IMR-90 (cell line): ENCODE measurements at regions not wholly inside any gene's neighbourhood (a gene's known extent, or its start where the extent isn't known, plus 50 kb on each side); places are given as distances from the start of the nearest gene placed in this dataset.

ENCODE experiments used
- ATAC-seq: fragments of 200-7000 bp; cut with Tn5 transposase; 2 replicates; pipeline ENCODE4 v1.9.1; 2020; ENCODE audit warnings: low read depth, mild to moderate bottlenecking, moderate library complexity
- BruUV-seq: library from RNA; stranded (reverse); fragments of 400-500 nt; replicated peaks from 2 replicates; lab custom pipeline; 2021; lab: Mats Ljungman, UMichigan
- CTCF ChIA-PET: fragments of 300-600 bp; formaldehyde crosslinking; extraction: SDS; loops from one replicate; lab custom pipeline; 2021; ENCODE audit warnings: antibody characterized with exemption; lab: Yijun Ruan, JAX
- POLR2A ChIA-PET: fragments of 300-600 bp; sonication (Branson Sonifier 250); formaldehyde crosslinking; loops from one replicate; lab custom pipeline; 2022; ENCODE audit warnings: antibody characterized with exemption; ENCODE audit not compliant: unreplicated experiment; lab: Charles Lee
- DNase-seq: peaks from one replicate; pipeline ENCODE4 v3.0.0; 2013
- H2AFZ ChIP-seq: replicated peaks from 2 replicates; pipeline ENCODE3; 2013; ENCODE audit warnings: low read length, mild to moderate bottlenecking; ENCODE audit not compliant: poor library complexity
- H2AK5ac ChIP-seq: 2 replicates; pipeline ENCODE4 v1.6.1; 2013; ENCODE audit warnings: low read depth, low read length, inconsistent platforms
- H2AK9ac ChIP-seq: replicated peaks from 2 replicates; pipeline ENCODE3; 2013; ENCODE audit warnings: mild to moderate bottlenecking, low read depth, low read length, moderate library complexity; ENCODE audit not compliant: poor library complexity
- H2BK120ac ChIP-seq: 2 replicates; pipeline ENCODE4 v1.6.1; 2013; ENCODE audit warnings: low read depth, low read length, inconsistent platforms
- H2BK15ac ChIP-seq: 3 replicates; pipeline ENCODE4 v1.6.1; 2013; ENCODE audit warnings: low read depth, low read length, inconsistent platforms
- H2BK20ac ChIP-seq: 2 replicates; pipeline ENCODE4 v1.6.1; 2013; ENCODE audit warnings: low read depth, mild to moderate bottlenecking, inconsistent platforms, low read length, moderate library complexity
- H2BK5ac ChIP-seq: 2 replicates; pipeline ENCODE4 v1.6.1; 2013; ENCODE audit warnings: mild to moderate bottlenecking, low read depth, low read length, inconsistent platforms; ENCODE audit not compliant: poor library complexity, severe bottlenecking
- H3K14ac ChIP-seq: replicated peaks from 2 replicates; pipeline ENCODE4 v1.6.1; 2013; ENCODE audit warnings: low read depth, low read length, inconsistent platforms
- H3K18ac ChIP-seq: 2 replicates; pipeline ENCODE4 v1.6.1; 2013; ENCODE audit warnings: low read depth, low read length, control low read depth
- H3K23ac ChIP-seq: 2 replicates; pipeline ENCODE4 v1.6.1; 2013; ENCODE audit warnings: low read depth, low read length, inconsistent platforms
- H3K27ac ChIP-seq: 2 replicates; pipeline ENCODE4 v1.5.1; 2013; ENCODE audit warnings: mild to moderate bottlenecking, control low read depth, low read length; ENCODE audit not compliant: insufficient read depth
- H3K27me3 ChIP-seq: 2 replicates; pipeline ENCODE4 v1.6.1; 2013; ENCODE audit warnings: low read length; ENCODE audit not compliant: control insufficient read depth, insufficient read depth
- H3K36me3 ChIP-seq: 2 replicates; pipeline ENCODE4 v1.6.1; 2013; ENCODE audit warnings: low read length, mixed read lengths; ENCODE audit not compliant: control insufficient read depth, insufficient read depth
- H3K4ac ChIP-seq: 2 replicates; pipeline ENCODE4 v1.6.1; 2013; ENCODE audit warnings: low read depth, low read length, inconsistent platforms
- H3K4me1 ChIP-seq: 2 replicates; pipeline ENCODE4 v1.6.1; 2013; ENCODE audit warnings: low read length, mixed read lengths; ENCODE audit not compliant: control insufficient read depth, insufficient read depth
- H3K4me2 ChIP-seq: 2 replicates; pipeline ENCODE4 v1.6.1; 2013; ENCODE audit warnings: low read depth, mild to moderate bottlenecking, control low read depth, low read length, moderate library complexity
- H3K4me3 ChIP-seq: 2 replicates; pipeline ENCODE4 v1.5.1; 2013; ENCODE audit warnings: low read depth, mild to moderate bottlenecking, control low read depth, low read length, moderate library complexity; ENCODE audit not compliant: insufficient read depth
- H3K56ac ChIP-seq: 2 replicates; pipeline ENCODE4 v1.6.1; 2013; ENCODE audit warnings: low read length, inconsistent platforms; ENCODE audit not compliant: insufficient read depth; ENCODE audit errors: extremely low read depth
- H3K79me1 ChIP-seq, 2 experiments: 2 replicates each; pipeline ENCODE4 v1.6.1; 2013; ENCODE audit warnings: low read length in 2 of 2, inconsistent platforms in 1 of 2, low read depth in 1 of 2
- H3K9ac ChIP-seq: 2 replicates; pipeline ENCODE4 v1.6.1; 2013; ENCODE audit warnings: low read depth, low read length, control low read depth
- H3K9me1 ChIP-seq: 2 replicates; pipeline ENCODE4 v1.6.1; 2013; ENCODE audit warnings: low read length, inconsistent platforms; ENCODE audit not compliant: insufficient read depth
- H3K9me3 ChIP-seq: 2 replicates; pipeline ENCODE4 v1.6.1; 2013; ENCODE audit warnings: low read length; ENCODE audit not compliant: control insufficient read depth, insufficient read depth
- H4K20me1 ChIP-seq: 2 replicates; pipeline ENCODE4 v1.6.1; 2013; ENCODE audit warnings: low read length, inconsistent platforms; ENCODE audit not compliant: insufficient read depth
- H4K5ac ChIP-seq: 2 replicates; pipeline ENCODE4 v1.6.1; 2013; ENCODE audit warnings: mild to moderate bottlenecking, low read depth, low read length, control low read depth
- H4K8ac ChIP-seq, 2 experiments: 2 replicates each; pipeline ENCODE4 v1.6.1; 2013; ENCODE audit warnings: low read depth in 2 of 2, low read length in 2 of 2, control low read depth in 1 of 2, inconsistent platforms in 1 of 2
- H4K91ac ChIP-seq: 2 replicates; pipeline ENCODE4 v1.6.1; 2013; ENCODE audit warnings: low read depth, low read length, inconsistent platforms; ENCODE audit not compliant: insufficient read depth
- BHLHE40 ChIP-seq: fragments of 150-350 bp; IDR thresholded peaks from 2 replicates; pipeline ENCODE4 v1.6.1; 2016; ENCODE audit warnings: mild to moderate bottlenecking, low read depth, low read length
- CEBPB ChIP-seq: IDR thresholded peaks from 2 replicates; pipeline ENCODE4 v1.6.1; 2012; ENCODE audit warnings: low read depth, low read length, improper control_type of control experiment
- CHD1 ChIP-seq: IDR thresholded peaks from 2 replicates; pipeline ENCODE4 v1.6.1; 2012; ENCODE audit warnings: low read depth, low read length, improper control_type of control experiment
- FOS ChIP-seq: fragments of 150-350 bp; IDR thresholded peaks from 2 replicates; pipeline ENCODE4 v1.6.1; 2016; ENCODE audit warnings: low read depth, low read length
- MAFK ChIP-seq: IDR thresholded peaks from 2 replicates; pipeline ENCODE4 v1.6.1; 2012; ENCODE audit warnings: low read depth, low read length, improper control_type of control experiment
- MAZ ChIP-seq: IDR thresholded peaks from 2 replicates; pipeline ENCODE4 v1.6.1; 2012; ENCODE audit warnings: low read depth, mild to moderate bottlenecking, low read length, improper control_type of control experiment, moderate library complexity, borderline replicate concordance
- MXI1 ChIP-seq: IDR thresholded peaks from 2 replicates; pipeline ENCODE4 v1.6.1; 2012; ENCODE audit warnings: low read depth, mild to moderate bottlenecking, low read length, moderate library complexity, borderline replicate concordance
- NFE2L2 ChIP-seq: fragments of 150-350 bp; IDR thresholded peaks from 2 replicates; pipeline ENCODE4 v1.6.1; 2016; ENCODE audit warnings: low read depth, mild to moderate bottlenecking, low read length
- POLR2A ChIP-seq: IDR thresholded peaks from 2 replicates; pipeline ENCODE4 v1.6.1; 2012; ENCODE audit warnings: mild to moderate bottlenecking, low read depth, low read length
- RAD21 ChIP-seq: IDR thresholded peaks from 2 replicates; pipeline ENCODE4 v1.6.1; 2012; ENCODE audit warnings: low read length, improper control_type of control experiment
- RCOR1 ChIP-seq: IDR thresholded peaks from 2 replicates; pipeline ENCODE4 v1.6.1; 2012; ENCODE audit warnings: mild to moderate bottlenecking, low read length, improper control_type of control experiment; ENCODE audit not compliant: insufficient replicate concordance
- RFX5 ChIP-seq: IDR thresholded peaks from 2 replicates; pipeline ENCODE4 v1.8.0; 2012; ENCODE audit warnings: low read depth, mild to moderate bottlenecking, low read length, moderate library complexity
- SMC3 ChIP-seq: fragments of 150-350 bp; IDR thresholded peaks from 2 replicates; pipeline ENCODE4 v1.6.1; 2016; ENCODE audit warnings: low read depth, mild to moderate bottlenecking, antibody characterized with exemption, low read length, moderate library complexity
- WGBS, 2 experiments: methylation state at CpG; one replicate each; pipeline versions ENCODE4 v1.1.5 to v1.1.7; 2013; ENCODE audit warnings: missing lambda C conversion rate in 2 of 2; ENCODE audit not compliant: insufficient read length in 1 of 2; ENCODE audit errors: extremely low coverage in 2 of 2; 5-methylcytosine and 5-hydroxymethylcytosine counted together
- dilution Hi-C: fragments of 300-500 bp; cut with HindIII; formaldehyde crosslinking; loops from one replicate; pipeline ENCODE4 v1.14.3; 2018; ENCODE audit warnings: low sequenced_read_pairs; ENCODE audit not compliant: unreplicated experiment
- in situ Hi-C: fragments of 300-500 bp; cut with MboI; formaldehyde crosslinking; loops from 3 replicates; pipeline ENCODE4 v1.14.3; 2019; ENCODE audit warnings: low sequenced_read_pairs, inconsistent platforms, mixed read lengths
- intact Hi-C: fragments of 100-400 bp; cut with micrococcal nuclease; formaldehyde crosslinking; loops from 2 replicates; pipeline ENCODE4 v1.10.0; 2022
- TF ChIP-seq, protein P1 (sequence below): fragments of 150-350 bp; IDR thresholded peaks from 2 replicates; pipeline ENCODE4 v1.6.1; 2017; ENCODE audit warnings: mild to moderate bottlenecking, antibody characterized with exemption, low read length, low read depth
- TF ChIP-seq, protein P2 (sequence below): fragments of 150-350 bp; IDR thresholded peaks from 2 replicates; pipeline ENCODE4 v1.6.1; 2016; ENCODE audit warnings: low read depth, mild to moderate bottlenecking, low read length, moderate library complexity, borderline replicate concordance
- TF ChIP-seq, protein P3 (sequence below): conservative IDR thresholded peaks from 2 replicates; pipeline ENCODE4 v1.5.1; 2012; ENCODE audit warnings: mild to moderate bottlenecking, low read depth, low read length, improper control_type of control experiment

DNA sequence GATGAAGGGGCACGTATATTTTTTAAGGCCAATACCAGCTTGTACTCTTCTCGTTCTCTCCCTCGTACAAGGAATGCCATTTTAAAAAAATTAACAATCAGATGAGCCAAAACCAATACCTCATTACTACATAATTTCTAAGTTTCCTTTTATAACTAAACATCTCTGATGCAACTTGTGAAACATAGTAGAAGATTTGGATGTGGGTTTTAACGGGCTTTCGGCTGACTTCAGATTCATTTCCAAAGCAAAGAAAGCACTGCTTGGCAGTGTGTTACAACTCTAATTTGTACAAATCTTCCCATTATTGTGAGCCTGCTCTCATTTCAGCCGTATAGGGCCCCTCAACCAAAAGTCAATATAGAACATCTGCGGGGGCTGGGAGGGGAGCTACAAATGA lies 99.1 kb upstream of the TMCC3 start:
- no peak overlapping the region for H4K5ac ChIP-seq
- H3K4me1 ChIP-seq: no peaks in the 10 kb centered on the region
- H3K9ac ChIP-seq: no peak overlapping the region
- POLR2A ChIA-PET: no interaction called here
- H3K4me3 ChIP-seq: no peak overlapping the region
- CTCF ChIA-PET: no interaction called here
- no peaks in the 10 kb centered on the region for H4K20me1 ChIP-seq
- DNase-seq: no peak
- no peak overlapping the region for H3K4me2 ChIP-seq
- no peak overlapping the region for H3K27ac ChIP-seq
- no peak overlapping the region for H3K56ac ChIP-seq
- H3K18ac ChIP-seq: no peak overlapping the region
- no peak overlapping the region for H4K91ac ChIP-seq
- no CpG with 5 or more reads among the region's 7 CpGs for WGBS, 2 experiments
- H3K14ac ChIP-seq: no peak overlapping the region
- H2AFZ ChIP-seq: no peak overlapping the region
- H3K79me1 ChIP-seq: no peaks in the 10 kb centered on the region
- no peak overlapping the region for H3K23ac ChIP-seq
- H4K8ac ChIP-seq: no peak overlapping the region
- H2BK120ac ChIP-seq: no peak overlapping the region
- ATAC-seq: no peak
- BruUV-seq: no TSS peak
- no peaks in the 10 kb centered on the region for H3K9me3 ChIP-seq
- H2BK20ac ChIP-seq: no peak overlapping the region
- intact Hi-C loops (no loop called here), dilution Hi-C loops (no loop called here), in situ Hi-C loops (no loop called here)
- H2AK5ac ChIP-seq: no peak overlapping the region
- H3K4ac ChIP-seq: no peak overlapping the region
- no peaks in the 10 kb centered on the region for H3K36me3 ChIP-seq
- no peak overlapping the region for H2AK9ac ChIP-seq
- no peak overlapping the region for H2BK5ac ChIP-seq
- TF ChIP-seq SMC3 (no peak), RFX5 (no peak), NFE2L2 (no peak), RAD21 (no peak), MAZ (no peak), CEBPB (no peak), POLR2A (no peak), FOS (no peak), CHD1 (no peak), BHLHE40 (no peak), MXI1 (no peak), MAFK (no peak), RCOR1 (no peak)
- TF ChIP-seq, protein P1, sequence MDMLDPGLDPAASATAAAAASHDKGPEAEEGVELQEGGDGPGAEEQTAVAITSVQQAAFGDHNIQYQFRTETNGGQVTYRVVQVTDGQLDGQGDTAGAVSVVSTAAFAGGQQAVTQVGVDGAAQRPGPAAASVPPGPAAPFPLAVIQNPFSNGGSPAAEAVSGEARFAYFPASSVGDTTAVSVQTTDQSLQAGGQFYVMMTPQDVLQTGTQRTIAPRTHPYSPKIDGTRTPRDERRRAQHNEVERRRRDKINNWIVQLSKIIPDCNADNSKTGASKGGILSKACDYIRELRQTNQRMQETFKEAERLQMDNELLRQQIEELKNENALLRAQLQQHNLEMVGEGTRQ: no peak
- TF ChIP-seq, protein P2, sequence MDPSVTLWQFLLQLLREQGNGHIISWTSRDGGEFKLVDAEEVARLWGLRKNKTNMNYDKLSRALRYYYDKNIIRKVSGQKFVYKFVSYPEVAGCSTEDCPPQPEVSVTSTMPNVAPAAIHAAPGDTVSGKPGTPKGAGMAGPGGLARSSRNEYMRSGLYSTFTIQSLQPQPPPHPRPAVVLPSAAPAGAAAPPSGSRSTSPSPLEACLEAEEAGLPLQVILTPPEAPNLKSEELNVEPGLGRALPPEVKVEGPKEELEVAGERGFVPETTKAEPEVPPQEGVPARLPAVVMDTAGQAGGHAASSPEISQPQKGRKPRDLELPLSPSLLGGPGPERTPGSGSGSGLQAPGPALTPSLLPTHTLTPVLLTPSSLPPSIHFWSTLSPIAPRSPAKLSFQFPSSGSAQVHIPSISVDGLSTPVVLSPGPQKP: no peak
- TF ChIP-seq, protein P3, sequence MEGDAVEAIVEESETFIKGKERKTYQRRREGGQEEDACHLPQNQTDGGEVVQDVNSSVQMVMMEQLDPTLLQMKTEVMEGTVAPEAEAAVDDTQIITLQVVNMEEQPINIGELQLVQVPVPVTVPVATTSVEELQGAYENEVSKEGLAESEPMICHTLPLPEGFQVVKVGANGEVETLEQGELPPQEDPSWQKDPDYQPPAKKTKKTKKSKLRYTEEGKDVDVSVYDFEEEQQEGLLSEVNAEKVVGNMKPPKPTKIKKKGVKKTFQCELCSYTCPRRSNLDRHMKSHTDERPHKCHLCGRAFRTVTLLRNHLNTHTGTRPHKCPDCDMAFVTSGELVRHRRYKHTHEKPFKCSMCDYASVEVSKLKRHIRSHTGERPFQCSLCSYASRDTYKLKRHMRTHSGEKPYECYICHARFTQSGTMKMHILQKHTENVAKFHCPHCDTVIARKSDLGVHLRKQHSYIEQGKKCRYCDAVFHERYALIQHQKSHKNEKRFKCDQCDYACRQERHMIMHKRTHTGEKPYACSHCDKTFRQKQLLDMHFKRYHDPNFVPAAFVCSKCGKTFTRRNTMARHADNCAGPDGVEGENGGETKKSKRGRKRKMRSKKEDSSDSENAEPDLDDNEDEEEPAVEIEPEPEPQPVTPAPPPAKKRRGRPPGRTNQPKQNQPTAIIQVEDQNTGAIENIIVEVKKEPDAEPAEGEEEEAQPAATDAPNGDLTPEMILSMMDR: no peak
- peaks cover 29% of the 10 kb centered on the region for H3K27me3 ChIP-seq
- no peaks in the 10 kb centered on the region for H3K9me1 ChIP-seq
- H2BK15ac ChIP-seq: no peak overlapping the region
